ENCODE measurements at regions not wholly inside any gene's neighbourhood (a gene's known extent, or its start where the extent isn't known, plus 50 kb on each side); places are given as distances from the start of the nearest gene placed in this dataset.
A peak's percentile ranks its signal among the peaks of the same experiment; 100 is the strongest.
"Not testable (repeated sequence)": the region's sequence is repeated elsewhere in the genome, so short reads cannot be mapped to it uniquely, and the experiment has no call there.

- not testable (repeated sequence) for DNase-seq
These were observed 423.7 kb upstream of the KCNMB2 start for GRCh38 chr3:178112552-178112951.

- no peak for DNase-seq
These were observed 418.6 kb upstream of the KCNMB2 start for GRCh38 chr3:178117641-178118040.

- not testable (repeated sequence) for DNase-seq
These were observed 416.5 kb upstream of the KCNMB2 start for GRCh38 chr3:178119608-178120295.

GRCh38 chr3:178120367-178120766 is 415.9 kb upstream of the KCNMB2 start:
- no peak for DNase-seq

GRCh38 chr3:178126686-178127085 is 409.6 kb upstream of the KCNMB2 start:
- DNase-seq, result no peak

GRCh38 chr3:178127221-178127620 is 409.0 kb upstream of the KCNMB2 start:
- DNase-seq, result no peak

- DNase-seq, result no peak
These were observed 407.1 kb upstream of the KCNMB2 start for GRCh38 chr3:178129109-178129508.

- DNase-seq, result no peak
These were observed 404.4 kb upstream of the KCNMB2 start for GRCh38 chr3:178131801-178132200.

- no peak for DNase-seq
These were observed 399.0 kb upstream of the KCNMB2 start for GRCh38 chr3:178137206-178137605.

GRCh38 chr3:178137831-178138230 is 398.4 kb upstream of the KCNMB2 start:
- no peak for DNase-seq

GRCh38 chr3:178139116-178139515 is 397.1 kb upstream of the KCNMB2 start:
- DNase-seq, result no peak

- DNase-seq, result no peak
These were observed 395.5 kb upstream of the KCNMB2 start for GRCh38 chr3:178140531-178141304.

GRCh38 chr3:178141305-178141684 is 394.9 kb upstream of the KCNMB2 start:
- not testable (repeated sequence) for DNase-seq

- DNase-seq, result no peak
These were observed 389.8 kb upstream of the KCNMB2 start for GRCh38 chr3:178146406-178146831.

- no peak for DNase-seq
These were observed 389.2 kb upstream of the KCNMB2 start for GRCh38 chr3:178147001-178147400.

- DNase-seq, result peak in 2 of 56 donors; percentile 1 to 2
These were observed 384.0 kb upstream of the KCNMB2 start for GRCh38 chr3:178152031-178152806.

GRCh38 chr3:178152988-178153387 is 383.2 kb upstream of the KCNMB2 start:
- no peak for DNase-seq

GRCh38 chr3:178155521-178155920 is 380.7 kb upstream of the KCNMB2 start:
- DNase-seq, result peak in 1 of 56 donors; percentile 1

- no peak for DNase-seq
These were observed 379.9 kb upstream of the KCNMB2 start for GRCh38 chr3:178156301-178156700.

GRCh38 chr3:178159691-178160220 is 376.5 kb upstream of the KCNMB2 start:
- no peak for DNase-seq

- no peak for DNase-seq
These were observed 366.8 kb upstream of the KCNMB2 start for GRCh38 chr3:178169421-178169820.
